HepG2 (cell line): ENCODE measurements at regions not wholly inside any gene's neighbourhood (a gene's known extent, or its start where the extent isn't known, plus 50 kb on each side); places are given as distances from the start of the nearest gene placed in this dataset.

Experiments used
- EZH2 ChIP-seq: conservative IDR thresholded peaks from 2 replicates; pipeline ENCODE4 v1.6.1; 2012; ENCODE audit warnings: mild to moderate bottlenecking, low read depth, low read length, moderate library complexity
- KLF15 ChIP-seq: sonication (generic); formaldehyde crosslinking; IDR thresholded peaks from 2 replicates; pipeline ENCODE4 v1.8.1; 2023; ENCODE audit warnings: borderline replicate concordance, mild to moderate bottlenecking, inconsistent platforms, missing genetic modification reagents, mixed read lengths
- SMC3 ChIP-seq: IDR thresholded peaks from 2 replicates; pipeline ENCODE4 v1.6.1; 2011; ENCODE audit warnings: low read length, improper control_type of control experiment
- TF ChIP-seq, protein P1 (sequence below): sonication (generic); formaldehyde crosslinking; IDR thresholded peaks from 2 replicates; pipeline ENCODE4 v1.4.0; 2020; ENCODE audit warnings: missing genetic modification reagents
- TF ChIP-seq, protein P2 (sequence below): sonication (generic); formaldehyde crosslinking; IDR thresholded peaks from 2 replicates; pipeline ENCODE4 v1.5.0; 2020; ENCODE audit warnings: mild to moderate bottlenecking, missing genetic modification reagents, moderate library complexity
- TF ChIP-seq, protein P3 (sequence below): IDR thresholded peaks from 2 replicates; pipeline ENCODE4 v1.6.1; 2016; ENCODE audit warnings: missing compliant biosample characterization, missing genetic modification reagents, borderline replicate concordance
- TF ChIP-seq, protein P4 (sequence below): sonication (generic); formaldehyde crosslinking; IDR thresholded peaks from 2 replicates; pipeline ENCODE4 v1.4.0; 2020; ENCODE audit warnings: missing genetic modification reagents, mild to moderate bottlenecking, borderline replicate concordance

DNA sequence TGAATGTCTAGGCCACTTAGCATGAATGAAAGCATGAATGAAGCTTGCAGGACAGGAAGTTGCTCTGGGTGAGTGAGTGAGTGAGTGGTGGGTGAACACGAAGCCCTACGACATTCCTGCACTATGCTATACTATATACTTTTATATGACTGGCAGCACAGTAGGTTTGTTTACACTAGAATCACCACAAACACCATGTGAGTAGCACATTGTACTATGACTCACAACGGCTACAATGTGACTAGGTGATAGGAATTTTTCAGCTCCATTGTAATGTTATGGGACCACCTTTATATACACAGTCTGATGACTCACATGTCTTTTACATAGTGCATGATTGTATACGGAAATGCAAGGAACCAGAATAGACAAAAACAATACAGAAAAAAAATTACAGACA is 1480.2 kb downstream of the AACS start:
- TF ChIP-seq KLF15 (no peak), EZH2 (no peak), SMC3 (no peak)
- TF ChIP-seq, protein P1, sequence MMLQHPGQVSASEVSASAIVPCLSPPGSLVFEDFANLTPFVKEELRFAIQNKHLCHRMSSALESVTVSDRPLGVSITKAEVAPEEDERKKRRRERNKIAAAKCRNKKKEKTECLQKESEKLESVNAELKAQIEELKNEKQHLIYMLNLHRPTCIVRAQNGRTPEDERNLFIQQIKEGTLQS (CRISPR knock-in tag), result no peak
- TF ChIP-seq, protein P2, sequence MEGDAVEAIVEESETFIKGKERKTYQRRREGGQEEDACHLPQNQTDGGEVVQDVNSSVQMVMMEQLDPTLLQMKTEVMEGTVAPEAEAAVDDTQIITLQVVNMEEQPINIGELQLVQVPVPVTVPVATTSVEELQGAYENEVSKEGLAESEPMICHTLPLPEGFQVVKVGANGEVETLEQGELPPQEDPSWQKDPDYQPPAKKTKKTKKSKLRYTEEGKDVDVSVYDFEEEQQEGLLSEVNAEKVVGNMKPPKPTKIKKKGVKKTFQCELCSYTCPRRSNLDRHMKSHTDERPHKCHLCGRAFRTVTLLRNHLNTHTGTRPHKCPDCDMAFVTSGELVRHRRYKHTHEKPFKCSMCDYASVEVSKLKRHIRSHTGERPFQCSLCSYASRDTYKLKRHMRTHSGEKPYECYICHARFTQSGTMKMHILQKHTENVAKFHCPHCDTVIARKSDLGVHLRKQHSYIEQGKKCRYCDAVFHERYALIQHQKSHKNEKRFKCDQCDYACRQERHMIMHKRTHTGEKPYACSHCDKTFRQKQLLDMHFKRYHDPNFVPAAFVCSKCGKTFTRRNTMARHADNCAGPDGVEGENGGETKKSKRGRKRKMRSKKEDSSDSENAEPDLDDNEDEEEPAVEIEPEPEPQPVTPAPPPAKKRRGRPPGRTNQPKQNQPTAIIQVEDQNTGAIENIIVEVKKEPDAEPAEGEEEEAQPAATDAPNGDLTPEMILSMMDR (CRISPR knock-in tag), result no peak
- TF ChIP-seq, protein P3, sequence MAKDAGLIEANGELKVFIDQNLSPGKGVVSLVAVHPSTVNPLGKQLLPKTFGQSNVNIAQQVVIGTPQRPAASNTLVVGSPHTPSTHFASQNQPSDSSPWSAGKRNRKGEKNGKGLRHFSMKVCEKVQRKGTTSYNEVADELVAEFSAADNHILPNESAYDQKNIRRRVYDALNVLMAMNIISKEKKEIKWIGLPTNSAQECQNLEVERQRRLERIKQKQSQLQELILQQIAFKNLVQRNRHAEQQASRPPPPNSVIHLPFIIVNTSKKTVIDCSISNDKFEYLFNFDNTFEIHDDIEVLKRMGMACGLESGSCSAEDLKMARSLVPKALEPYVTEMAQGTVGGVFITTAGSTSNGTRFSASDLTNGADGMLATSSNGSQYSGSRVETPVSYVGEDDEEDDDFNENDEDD, result no peak
- TF ChIP-seq, protein P4, sequence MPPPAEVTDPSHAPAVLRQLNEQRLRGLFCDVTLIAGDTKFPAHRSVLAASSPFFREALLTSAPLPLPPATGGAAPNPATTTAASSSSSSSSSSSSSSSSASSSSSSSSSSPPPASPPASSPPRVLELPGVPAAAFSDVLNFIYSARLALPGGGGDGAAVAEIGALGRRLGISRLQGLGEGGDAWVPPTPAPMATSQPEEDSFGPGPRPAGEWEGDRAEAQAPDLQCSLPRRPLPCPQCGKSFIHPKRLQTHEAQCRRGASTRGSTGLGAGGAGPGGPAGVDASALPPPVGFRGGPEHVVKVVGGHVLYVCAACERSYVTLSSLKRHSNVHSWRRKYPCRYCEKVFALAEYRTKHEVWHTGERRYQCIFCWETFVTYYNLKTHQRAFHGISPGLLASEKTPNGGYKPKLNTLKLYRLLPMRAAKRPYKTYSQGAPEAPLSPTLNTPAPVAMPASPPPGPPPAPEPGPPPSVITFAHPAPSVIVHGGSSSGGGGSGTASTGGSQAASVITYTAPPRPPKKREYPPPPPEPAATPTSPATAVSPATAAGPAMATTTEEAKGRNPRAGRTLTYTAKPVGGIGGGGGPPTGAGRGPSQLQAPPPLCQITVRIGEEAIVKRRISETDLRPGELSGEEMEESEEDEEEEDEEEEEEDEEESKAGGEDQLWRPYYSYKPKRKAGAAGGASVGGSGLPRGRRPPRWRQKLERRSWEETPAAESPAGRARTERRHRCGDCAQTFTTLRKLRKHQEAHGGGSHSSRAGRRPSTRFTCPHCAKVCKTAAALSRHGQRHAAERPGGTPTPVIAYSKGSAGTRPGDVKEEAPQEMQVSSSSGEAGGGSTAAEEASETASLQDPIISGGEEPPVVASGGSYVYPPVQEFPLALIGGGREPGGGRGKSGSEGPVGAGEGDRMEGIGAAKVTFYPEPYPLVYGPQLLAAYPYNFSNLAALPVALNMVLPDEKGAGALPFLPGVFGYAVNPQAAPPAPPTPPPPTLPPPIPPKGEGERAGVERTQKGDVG (CRISPR knock-in tag), result no peak
